Lower lobe of right lung (tissue), 2 donors: ENCODE measurements at regions not wholly inside any gene's neighbourhood (a gene's known extent, or its start where the extent isn't known, plus 50 kb on each side); places are given as distances from the start of the nearest gene placed in this dataset.
"Not testable (repeated sequence)": the region's sequence is repeated elsewhere in the genome, so short reads cannot be mapped to it uniquely, and the experiment has no call there.

Experiments used
- ATAC-seq, 2 donors: fragments of 200-7000 bp; cut with Tn5 transposase; one replicate each; pipeline ENCODE4 v1.9.1; 2020 to 2022; ENCODE audit warnings: mild to moderate bottlenecking in 2 of 2, moderate library complexity in 2 of 2
- DNase-seq: peaks from one replicate; pipeline ENCODE4 v3.0.0-alpha.2; 2020
- H3K27ac ChIP-seq: fragments of 200-600 bp; one replicate; pipeline ENCODE4 v1.8.0; 2022
- H3K27me3 ChIP-seq: fragments of 200-600 bp; one replicate; pipeline ENCODE4 v1.8.0; 2022; ENCODE audit warnings: low read depth
- H3K36me3 ChIP-seq: fragments of 200-600 bp; one replicate; pipeline ENCODE4 v1.8.0; 2022; ENCODE audit warnings: mild to moderate bottlenecking
- H3K4me1 ChIP-seq: fragments of 200-600 bp; one replicate; pipeline ENCODE4 v1.8.0; 2022
- H3K4me3 ChIP-seq: fragments of 200-600 bp; one replicate; pipeline ENCODE4 v1.8.0; 2022; ENCODE audit warnings: mild to moderate bottlenecking
- H3K9me3 ChIP-seq: fragments of 200-600 bp; one replicate; pipeline ENCODE4 v1.8.0; 2022
- CTCF ChIP-seq: fragments of 200-600 bp; IDR thresholded peaks from one replicate; pipeline ENCODE4 v1.8.0; 2022; ENCODE audit warnings: antibody characterized with exemption, mild to moderate bottlenecking
- intact Hi-C: fragments of 100-400 bp; cut with DNase I; formaldehyde crosslinking; loops from one replicate; pipeline ENCODE4 v1.11.0; 2022
- donor health status: DM: no; HTN: yes; CAD: no; lungs with severe emphysema.

GRCh38 chr22:27106985-27107384 is 449.6 kb downstream of the MIAT start:
- no peak for TF ChIP-seq CTCF
- no peak for ATAC-seq

GRCh38 chr22:27107386-27107785 is 450.0 kb downstream of the MIAT start:
- no peaks in the 10 kb centered on the region for H3K27me3 ChIP-seq
- intact Hi-C loops = no loop called here
- TF ChIP-seq CTCF = no peak
- DNase-seq = no peak
- H3K9me3 ChIP-seq = no peaks in the 10 kb centered on the region
- ATAC-seq = no peak
- H3K4me1 ChIP-seq = no peaks in the 10 kb centered on the region
- no peaks in the 10 kb centered on the region for H3K36me3 ChIP-seq
- no peak overlapping the region for H3K4me3 ChIP-seq
- no peak overlapping the region for H3K27ac ChIP-seq

More at GRCh38 chr22:27106985-27107384, 449.6 kb downstream of the MIAT start:
- no peak overlapping the region for H3K4me3 ChIP-seq
- DNase-seq = no peak
- H3K27ac ChIP-seq = no peak overlapping the region
- H3K27me3 ChIP-seq = no peaks in the 10 kb centered on the region
- intact Hi-C loops = no loop called here
- H3K36me3 ChIP-seq = no peaks in the 10 kb centered on the region
- H3K4me1 ChIP-seq = no peaks in the 10 kb centered on the region
- no peaks in the 10 kb centered on the region for H3K9me3 ChIP-seq

- intact Hi-C loops = no loop called here
- no peak overlapping the region for H3K4me3 ChIP-seq
- no peak for TF ChIP-seq CTCF
- H3K4me1 ChIP-seq = no peaks in the 10 kb centered on the region
- no peaks in the 10 kb centered on the region for H3K9me3 ChIP-seq
- no peaks in the 10 kb centered on the region for H3K27me3 ChIP-seq
- H3K36me3 ChIP-seq = no peaks in the 10 kb centered on the region
- no peak for DNase-seq
- no peak overlapping the region for H3K27ac ChIP-seq
- ATAC-seq = peak in 1 of 2 donors; percentile 25
Measured at GRCh38 chr22:27107824-27108223, 450.4 kb downstream of the MIAT start.

- Histone ChIP-seq H3K4me1 (peaks cover 3% of the 10 kb centered on the region), H3K9me3 (no peaks in the 10 kb centered on the region), H3K27ac (no peak overlapping the region), H3K27me3 (no peaks in the 10 kb centered on the region), H3K4me3 (no peak overlapping the region), H3K36me3 (no peaks in the 10 kb centered on the region)
- TF ChIP-seq CTCF = no peak
- intact Hi-C loops = no loop called here
- ATAC-seq = peak in 1 of 2 donors; percentile 9
- DNase-seq = no peak
Measured at GRCh38 chr22:27108425-27109114, 451.2 kb downstream of the MIAT start.

- DNase-seq, H3K9me3 ChIP-seq, H3K4me1 ChIP-seq, H3K27ac ChIP-seq, H3K27me3 ChIP-seq, intact Hi-C loops, ATAC-seq, H3K36me3 ChIP-seq, H3K4me3 ChIP-seq: not testable (repeated sequence)
Measured at GRCh38 chr22:27109406-27109805, 452.0 kb downstream of the MIAT start.

GRCh38 chr22:27110665-27111451 is 453.5 kb downstream of the MIAT start:
- DNase-seq (no peak), ATAC-seq (peak in 1 of 2 donors; percentile 25)
- H3K27ac ChIP-seq = no peak overlapping the region
- H3K9me3 ChIP-seq = no peaks in the 10 kb centered on the region
- H3K4me1 ChIP-seq = peaks cover 4% of the 10 kb centered on the region
- no peak for TF ChIP-seq CTCF
- H3K4me3 ChIP-seq = no peak overlapping the region
- no peaks in the 10 kb centered on the region for H3K27me3 ChIP-seq
- intact Hi-C loops = no loop called here
- no peaks in the 10 kb centered on the region for H3K36me3 ChIP-seq
